Uterus (tissue), 3 donors: ENCODE measurements at regions not wholly inside any gene's neighbourhood (a gene's known extent, or its start where the extent isn't known, plus 50 kb on each side); places are given as distances from the start of the nearest gene placed in this dataset.

Source experiments
- DNase-seq, 2 donors: peaks; one replicate each; pipeline ENCODE4 v3.0.0-alpha.2; 2019 to 2020
- H3K27ac ChIP-seq, 2 donors: fragments of 200-600 bp; sonication (generic); 1 replicate in 1 of 2; 2 replicates in 1 of 2; pipeline ENCODE4 v1.5.1; 2016 to 2018
- H3K27me3 ChIP-seq, 2 donors: fragments of 200-600 bp; sonication (generic); one replicate each; pipeline ENCODE4 v1.5.1; 2018 to 2019; ENCODE audit warnings: control low read depth in 1 of 2
- H3K36me3 ChIP-seq, 2 donors: fragments of 200-600 bp; sonication (generic); one replicate each; pipeline ENCODE4 v1.5.1; 2019; ENCODE audit warnings: control low read depth in 1 of 2
- H3K4me1 ChIP-seq, 2 donors: fragments of 200-600 bp; sonication (generic); one replicate each; pipeline ENCODE4 v1.5.1; 2018 to 2019; ENCODE audit warnings: control low read depth in 1 of 2
- H3K4me3 ChIP-seq, 2 donors: fragments of 200-600 bp; sonication (generic); 1 replicate in 1 of 2; 2 replicates in 1 of 2; pipeline ENCODE4 v1.5.1; 2018 to 2019; ENCODE audit warnings: mild to moderate bottlenecking in 1 of 2
- H3K9me3 ChIP-seq, 2 donors: fragments of 200-600 bp; sonication (generic); one replicate each; pipeline ENCODE4 v1.5.1; 2019; ENCODE audit warnings: control low read depth in 1 of 2
- CTCF ChIP-seq, 4 experiments: fragments of 200-600 bp in 2 of 4; fragments of 450-650 bp in 2 of 4; sonication (generic) in 2 of 4; IDR thresholded peaks; one replicate each; pipeline ENCODE4 v1.5.1; 2016 to 2019; ENCODE audit warnings: antibody characterized with exemption in 4 of 4, mild to moderate bottlenecking in 2 of 4, moderate library complexity in 1 of 4
- POLR2A ChIP-seq, 2 donors: fragments of 450-650 bp; IDR thresholded peaks; one replicate each; pipeline ENCODE4 v1.6.1; 2016; ENCODE audit warnings: antibody characterized with exemption in 2 of 2, mild to moderate bottlenecking in 1 of 2, moderate library complexity in 1 of 2
- intact Hi-C: fragments of 100-400 bp; cut with DNase I; formaldehyde crosslinking; loops from one replicate; pipeline ENCODE4 v1.15.1; 2023; ENCODE audit warnings: low total_unique reads
- donor health status: DM: yes; HTN: yes; CAD: no.

- intact Hi-C loops, result no loop called here
- H3K27ac ChIP-seq, result no peak overlapping the region
- no peaks in the 10 kb centered on the region for H3K9me3 ChIP-seq
- no peak for TF ChIP-seq POLR2A (IDR thresholded peaks at IDR 0.05)
- no peak for TF ChIP-seq CTCF (IDR thresholded peaks at IDR 0.05)
- no peaks in the 10 kb centered on the region for H3K4me1 ChIP-seq
- H3K36me3 ChIP-seq, result no peaks in the 10 kb centered on the region
- no peak overlapping the region for H3K4me3 ChIP-seq
- no peaks in the 10 kb centered on the region for H3K27me3 ChIP-seq
- DNase-seq, result no peak
Observed at GRCh38 chr17:13874817-13875216, 194.5 kb upstream of the COX10 start.

GRCh38 chr17:13879961-13880466 is 189.3 kb upstream of the COX10 start:
- intact Hi-C loops, result no loop called here
- H3K9me3 ChIP-seq, result no peaks in the 10 kb centered on the region
- H3K4me3 ChIP-seq, result no peak overlapping the region
- H3K4me1 ChIP-seq, result no peaks in the 10 kb centered on the region
- DNase-seq, result no peak
- no peak overlapping the region for H3K27ac ChIP-seq
- no peak for TF ChIP-seq POLR2A (IDR thresholded peaks at IDR 0.05)
- no peak for TF ChIP-seq CTCF (IDR thresholded peaks at IDR 0.05)
- H3K36me3 ChIP-seq, result no peaks in the 10 kb centered on the region
- no peaks in the 10 kb centered on the region for H3K27me3 ChIP-seq

GRCh38 chr17:13883659-13884058 is 185.6 kb upstream of the COX10 start:
- H3K36me3 ChIP-seq, result no peaks in the 10 kb centered on the region
- DNase-seq, result no peak
- no peak overlapping the region for H3K27ac ChIP-seq
- intact Hi-C loops, result no loop called here
- H3K4me1 ChIP-seq, result no peaks in the 10 kb centered on the region
- H3K27me3 ChIP-seq, result no peaks in the 10 kb centered on the region
- no peaks in the 10 kb centered on the region for H3K9me3 ChIP-seq
- H3K4me3 ChIP-seq, result no peak overlapping the region
- no peak for TF ChIP-seq CTCF (IDR thresholded peaks at IDR 0.05)
- no peak for TF ChIP-seq POLR2A (IDR thresholded peaks at IDR 0.05)

GRCh38 chr17:13884347-13884746 is 185.0 kb upstream of the COX10 start:
- intact Hi-C loops, result no loop called here
- Histone ChIP-seq H3K9me3 (no peaks in the 10 kb centered on the region), H3K27me3 (no peaks in the 10 kb centered on the region), H3K27ac (no peak overlapping the region), H3K36me3 (no peaks in the 10 kb centered on the region), H3K4me3 (no peak overlapping the region), H3K4me1 (no peaks in the 10 kb centered on the region)
- no peak for DNase-seq
- no peak for TF ChIP-seq POLR2A (IDR thresholded peaks at IDR 0.05)
- TF ChIP-seq CTCF (IDR thresholded peaks at IDR 0.05), result no peak

GRCh38 chr17:13885550-13885949 is 183.8 kb upstream of the COX10 start:
- Histone ChIP-seq H3K27me3 (no peaks in the 10 kb centered on the region), H3K9me3 (no peaks in the 10 kb centered on the region), H3K27ac (no peak overlapping the region), H3K36me3 (no peaks in the 10 kb centered on the region), H3K4me1 (no peaks in the 10 kb centered on the region), H3K4me3 (no peak overlapping the region)
- intact Hi-C loops, result no loop called here
- no peak for DNase-seq
- no peak for TF ChIP-seq CTCF (IDR thresholded peaks at IDR 0.05)
- TF ChIP-seq POLR2A (IDR thresholded peaks at IDR 0.05), result no peak
